Fibroblast of gingiva (primary cell): ENCODE measurements at regions not wholly inside any gene's neighbourhood (a gene's known extent, or its start where the extent isn't known, plus 50 kb on each side); places are given as distances from the start of the nearest gene placed in this dataset.
A peak's percentile ranks its signal among the peaks of the same experiment; 100 is the strongest.

Source experiments
- DNase-seq: peaks from one replicate; pipeline ENCODE4 v3.0.0-alpha.2; 2011; ENCODE audit warnings: low read depth

- no peak for DNase-seq
Observed at GRCh38 chr5:16013334-16014065, 166.1 kb downstream of the MARCHF11 start.

- DNase-seq, result no peak
Observed at GRCh38 chr5:16009256-16009655, 170.3 kb downstream of the MARCHF11 start.

- DNase-seq, result no peak
Observed at GRCh38 chr5:16007750-16008415, 171.7 kb downstream of the MARCHF11 start.

GRCh38 chr5:16005225-16005624, 174.4 kb downstream of the MARCHF11 start:
- DNase-seq, result no peak

GRCh38 chr5:16000056-16000455, 179.5 kb downstream of the MARCHF11 start:
- DNase-seq, result no peak

GRCh38 chr5:15995341-15996052, 184.1 kb downstream of the MARCHF11 start:
- DNase-seq, result peak; percentile 30

- no peak for DNase-seq
Observed at GRCh38 chr5:15993919-15994318, 185.7 kb downstream of the MARCHF11 start.

GRCh38 chr5:15993334-15993733, 186.3 kb downstream of the MARCHF11 start:
- peak; percentile 37 for DNase-seq

GRCh38 chr5:15992918-15993317, 186.7 kb downstream of the MARCHF11 start:
- peak; percentile 6 for DNase-seq

GRCh38 chr5:15991586-15991985, 188.0 kb downstream of the MARCHF11 start:
- DNase-seq, result no peak
